ENCODE measurements at regions not wholly inside any gene's neighbourhood (a gene's known extent, or its start where the extent isn't known, plus 50 kb on each side); places are given as distances from the start of the nearest gene placed in this dataset.

GRCh38 chr18:78579449-78579848 lies 400.2 kb upstream of the SALL3 start:
- TF ChIP-seq CTCF (IDR thresholded peaks at IDR 0.05; ENCODE audit: low read depth, low read length) (no peak), POLR2A (IDR thresholded peaks at IDR 0.05; ENCODE audit: extremely low read depth, insufficient read length) (no peak), MYC (IDR thresholded peaks at IDR 0.05; ENCODE audit: low read depth, low read length) (no peak)
